GM12878 (cell line): ENCODE measurements at regions not wholly inside any gene's neighbourhood (a gene's known extent, or its start where the extent isn't known, plus 50 kb on each side); places are given as distances from the start of the nearest gene placed in this dataset.

ENCODE experiments used
- ATAC-seq: fragments of 200-7000 bp; cut with Tn5 transposase; 3 replicates; pipeline ENCODE4 v1.9.1; 2020; ENCODE audit warnings: mild to moderate bottlenecking, moderate library complexity
- BruUV-seq: library from RNA; stranded (reverse); fragments of 400-500 nt; replicated peaks from 2 replicates; lab custom pipeline; 2021; lab: Mats Ljungman, UMichigan
- CTCF ChIA-PET: fragments of 300-600 bp; sonication (Branson Sonifier 250); formaldehyde crosslinking; extraction: SDS; loops from one replicate; lab custom pipeline; 2021; ENCODE audit warnings: inconsistent platforms; lab: Yijun Ruan, JAX
- POLR2A ChIA-PET: fragments of 350-600 bp; formaldehyde crosslinking; extraction: SDS; loops from one replicate; lab custom pipeline; 2021; ENCODE audit warnings: inconsistent platforms; lab: Charles Lee
- RAD21 ChIA-PET: fragments of 300-600 bp; sonication (Branson Sonifier 250); formaldehyde crosslinking; loops from one replicate; lab custom pipeline; 2023; ENCODE audit warnings: antibody characterized with exemption; ENCODE audit not compliant: unreplicated experiment; lab: Charles Lee
- SMC1A ChIA-PET: fragments of 300-600 bp; sonication (Branson Sonifier 250); formaldehyde crosslinking; loops from one replicate; lab custom pipeline; 2023; ENCODE audit not compliant: unreplicated experiment, uncharacterized antibody; lab: Charles Lee
- DNase-seq: peaks from one replicate; pipeline ENCODE4 v3.0.0-alpha.2; 2011; ENCODE audit warnings: low read depth, low spot score
- FAIRE-seq: peaks from 3 replicates; lab custom pipeline; 2011; peaks lifted over from hg19 to GRCh38; lab: Jason Lieb, UNC
- H2AFZ ChIP-seq: 2 replicates; pipeline ENCODE4 v1.6.0; 2011; ENCODE audit warnings: low read depth, low read length, control low read depth; ENCODE audit not compliant: control insufficient read depth
- H3K27ac ChIP-seq: 2 replicates; pipeline ENCODE4 v1.5.1; 2011; ENCODE audit warnings: control low read depth; ENCODE audit not compliant: control insufficient read depth, insufficient read depth
- H3K27me3 ChIP-seq, 2 experiments: replicated peaks in 1 of 2; 2 replicates each; pipeline versions ENCODE4 v1.6.0 to v1.6.1; 2011; ENCODE audit warnings: low read length in 1 of 2; ENCODE audit not compliant: control insufficient read depth in 2 of 2, insufficient read depth in 2 of 2
- H3K36me3 ChIP-seq, 2 experiments: 2 replicates each; pipeline ENCODE4 v1.5.1; 2011; ENCODE audit warnings: low read length in 1 of 2; ENCODE audit not compliant: control insufficient read depth in 2 of 2, insufficient read depth in 2 of 2
- H3K4me1 ChIP-seq: 2 replicates; pipeline ENCODE4 v1.6.1; 2011; ENCODE audit warnings: mild to moderate bottlenecking, low read length, moderate library complexity, mixed read lengths; ENCODE audit not compliant: control insufficient read depth, insufficient read depth
- H3K4me2 ChIP-seq: 2 replicates; pipeline ENCODE4 v1.6.0; 2011; ENCODE audit warnings: control low read depth; ENCODE audit not compliant: control insufficient read depth, insufficient read depth
- H3K4me3 ChIP-seq: fragments of 200-600 bp; sonication (generic); 2 replicates; pipeline ENCODE4 v1.5.1; 2016
- H3K79me2 ChIP-seq: 2 replicates; pipeline ENCODE4 v1.6.0; 2011; ENCODE audit warnings: low read length; ENCODE audit not compliant: control insufficient read depth, insufficient read depth
- H3K9ac ChIP-seq: 2 replicates; pipeline ENCODE4 v1.8.0; 2011; ENCODE audit warnings: low read length, control low read depth, mixed read lengths; ENCODE audit not compliant: control insufficient read depth, insufficient read depth
- H3K9me3 ChIP-seq: replicated peaks from 3 replicates; pipeline ENCODE4 v1.5.1; 2011; ENCODE audit warnings: mild to moderate bottlenecking, low read length; ENCODE audit not compliant: control insufficient read depth, insufficient read depth
- H4K20me1 ChIP-seq: 2 replicates; pipeline ENCODE4 v1.6.0; 2011; ENCODE audit not compliant: control insufficient read depth, insufficient read depth
- IKZF2 ChIP-seq, 2 experiments: fragments of 450-650 bp; IDR thresholded peaks; 2 replicates each; pipeline ENCODE4 v1.6.1; 2017; ENCODE audit warnings: mild to moderate bottlenecking in 2 of 2, moderate library complexity in 2 of 2
- IRF4 ChIP-seq: IDR thresholded peaks from 2 replicates; pipeline ENCODE4 v1.6.1; 2011; ENCODE audit warnings: low read depth, low read length
- MXI1 ChIP-seq: fragments of 150-350 bp; IDR thresholded peaks from 2 replicates; pipeline ENCODE4 v1.6.1; 2011; ENCODE audit warnings: low read depth, mild to moderate bottlenecking, inconsistent platforms, low read length, improper control_type of control experiment
- NRF1 ChIP-seq: conservative IDR thresholded peaks from 2 replicates; pipeline ENCODE4 v1.6.1; 2011; ENCODE audit warnings: mild to moderate bottlenecking, low read depth, low read length, improper control_type of control experiment
- SPI1 ChIP-seq: IDR thresholded peaks from 2 replicates; pipeline ENCODE4 v1.6.1; 2011; ENCODE audit warnings: low read depth, mild to moderate bottlenecking, low read length, moderate library complexity, borderline replicate concordance; ENCODE audit not compliant: insufficient read depth
- STAT1 ChIP-seq: fragments of 450-650 bp; conservative IDR thresholded peaks from 2 replicates; pipeline ENCODE4 v1.6.1; 2014; ENCODE audit warnings: antibody characterized with exemption, mild to moderate bottlenecking
- YY1 ChIP-seq: IDR thresholded peaks from 2 replicates; pipeline ENCODE4 v1.6.1; 2011; ENCODE audit warnings: low read depth, mild to moderate bottlenecking, low read length
- WGBS: methylation state at CpG from one replicate; pipeline ENCODE4 v1.1.6; 2016; ENCODE audit warnings: low lambda C conversion rate; ENCODE audit not compliant: insufficient replicate concordance, insufficient coverage; ENCODE audit errors: missing lambda C conversion rate; 5-methylcytosine and 5-hydroxymethylcytosine counted together
- in situ Hi-C: fragments of 300-500 bp; cut with MboI; formaldehyde crosslinking; loops from 9 replicates; pipeline ENCODE4 v1.14.3; 2018; ENCODE audit warnings: mixed read lengths
- intact Hi-C: fragments of 100-400 bp; cut with micrococcal nuclease; formaldehyde crosslinking; loops from one replicate; pipeline ENCODE4 v1.14.2; 2022; ENCODE audit not compliant: unreplicated experiment
- TF ChIP-seq, protein P1 (sequence below): IDR thresholded peaks from 2 replicates; pipeline ENCODE4 v1.6.1; 2011; ENCODE audit warnings: low read depth, low read length, improper control_type of control experiment, borderline replicate concordance

DNA sequence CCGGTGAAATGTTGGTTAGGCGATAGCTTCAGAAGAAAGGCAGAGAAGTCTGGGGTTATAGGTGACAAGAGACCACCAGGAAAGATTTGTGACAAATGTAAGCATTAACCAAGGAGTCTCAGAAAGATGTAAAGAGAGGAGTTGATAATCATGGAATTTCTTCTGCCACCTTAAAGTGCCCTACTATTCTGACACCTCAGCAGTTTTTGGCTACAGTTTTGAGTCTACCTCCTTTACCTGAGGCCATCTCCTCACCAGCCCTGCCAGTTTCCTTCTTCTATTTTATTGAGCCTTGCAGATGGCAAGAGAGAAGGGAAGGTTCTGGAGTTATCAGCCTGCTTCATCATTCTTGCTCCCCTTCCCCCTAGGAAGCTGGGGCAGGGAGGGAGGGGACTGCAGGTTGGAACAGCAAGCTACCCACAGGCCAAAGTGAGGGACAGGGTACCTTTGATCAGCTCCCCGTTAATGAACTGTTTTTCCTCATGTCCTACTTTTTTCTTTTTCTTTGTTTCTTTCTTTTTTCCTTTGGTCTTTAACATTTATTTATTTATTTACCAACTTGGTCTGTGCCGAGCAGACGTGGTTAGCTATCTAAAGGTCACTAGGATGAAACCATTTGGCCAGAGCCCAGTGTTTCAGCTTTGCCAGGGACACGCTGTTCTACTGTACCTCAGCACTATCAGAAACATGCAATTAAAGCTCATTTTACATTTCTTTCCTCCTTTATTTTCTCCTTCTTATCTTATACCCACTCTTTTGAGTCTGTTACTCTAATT lies 438.7 kb upstream of the AR start:
- Histone ChIP-seq H2AFZ (no peak overlapping the region), H3K27me3 (no peaks in the 10 kb centered on the region)
- TF ChIP-seq IRF4 (no peak), IKZF2 (IDR thresholded peaks at IDR 0.05) (no peak), YY1 (no peak), MXI1 (no peak), STAT1 (no peak), SPI1 (no peak), NRF1 (no peak)
- TF ChIP-seq, protein P1, sequence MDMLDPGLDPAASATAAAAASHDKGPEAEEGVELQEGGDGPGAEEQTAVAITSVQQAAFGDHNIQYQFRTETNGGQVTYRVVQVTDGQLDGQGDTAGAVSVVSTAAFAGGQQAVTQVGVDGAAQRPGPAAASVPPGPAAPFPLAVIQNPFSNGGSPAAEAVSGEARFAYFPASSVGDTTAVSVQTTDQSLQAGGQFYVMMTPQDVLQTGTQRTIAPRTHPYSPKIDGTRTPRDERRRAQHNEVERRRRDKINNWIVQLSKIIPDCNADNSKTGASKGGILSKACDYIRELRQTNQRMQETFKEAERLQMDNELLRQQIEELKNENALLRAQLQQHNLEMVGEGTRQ = no peak
- TF ChIP-seq, all 136 proteins: peak for 0
- CTCF ChIA-PET = interaction anchor here (0.5 kb wide), 1 partner anchor 462 kb away, joined by 4 read pairs; no protein-coding TSS in a partner anchor
- in situ Hi-C loops (no loop called here), intact Hi-C loops (no loop called here)
- H3K4me3 ChIP-seq = no peak overlapping the region
- WGBS = 35% methylated on average over 6 of the region's 6 CpGs
- H3K36me3 ChIP-seq = no peaks in the 10 kb centered on the region
- SMC1A ChIA-PET = no interaction called here
- FAIRE-seq (no peak), ATAC-seq (no peak), DNase-seq (no peak)
- no peaks in the 10 kb centered on the region for H3K9me3 ChIP-seq
- H4K20me1 ChIP-seq = no peaks in the 10 kb centered on the region
- RAD21 ChIA-PET = no interaction called here
- no peak overlapping the region for H3K4me2 ChIP-seq
- POLR2A ChIA-PET = no interaction called here
- H3K9ac ChIP-seq = no peak overlapping the region
- no peaks in the 10 kb centered on the region for H3K4me1 ChIP-seq
- no peak overlapping the region for H3K27ac ChIP-seq
- no TSS peak for BruUV-seq
- no peaks in the 10 kb centered on the region for H3K79me2 ChIP-seq
